Cardiac muscle cell (in vitro differentiated cells and primary cell): ENCODE measurements at regions not wholly inside any gene's neighbourhood (a gene's known extent, or its start where the extent isn't known, plus 50 kb on each side); places are given as distances from the start of the nearest gene placed in this dataset.

ENCODE experiments used
- DNase-seq, 2 donors: peaks; one replicate each; pipeline versions ENCODE4 v3.0.0 to v3.0.0-alpha.2; 2010 to 2017; ENCODE audit warnings: low read depth in 1 of 2, low spot score in 1 of 2
- H3K27ac ChIP-seq: fragments of 200-600 bp; sonication (generic); 2 replicates; pipeline ENCODE4 v1.5.1; 2016
- H3K27me3 ChIP-seq: fragments of 200-600 bp; sonication (generic); 2 replicates; pipeline ENCODE4 v1.6.0; 2016; ENCODE audit warnings: control low read depth
- H3K36me3 ChIP-seq: fragments of 200-600 bp; sonication (generic); 2 replicates; pipeline ENCODE4 v1.5.1; 2016; ENCODE audit warnings: control low read depth
- H3K4me1 ChIP-seq: fragments of 200-600 bp; sonication (generic); 2 replicates; pipeline ENCODE4 v1.8.1; 2017; ENCODE audit warnings: low read depth, mild to moderate bottlenecking, mixed run types
- H3K4me3 ChIP-seq: fragments of 200-600 bp; sonication (generic); 2 replicates; pipeline ENCODE4 v1.5.1; 2016; ENCODE audit warnings: mild to moderate bottlenecking
- H3K9me3 ChIP-seq: fragments of 200-600 bp; sonication (generic); 2 replicates; pipeline ENCODE4 v1.5.1; 2017; ENCODE audit warnings: low read depth, mild to moderate bottlenecking, control low read depth
- TF ChIP-seq, protein P1 (sequence below): IDR thresholded peaks from 2 replicates; pipeline ENCODE4 v1.5.1; 2012; ENCODE audit warnings: low read depth, mild to moderate bottlenecking, low read length

DNA sequence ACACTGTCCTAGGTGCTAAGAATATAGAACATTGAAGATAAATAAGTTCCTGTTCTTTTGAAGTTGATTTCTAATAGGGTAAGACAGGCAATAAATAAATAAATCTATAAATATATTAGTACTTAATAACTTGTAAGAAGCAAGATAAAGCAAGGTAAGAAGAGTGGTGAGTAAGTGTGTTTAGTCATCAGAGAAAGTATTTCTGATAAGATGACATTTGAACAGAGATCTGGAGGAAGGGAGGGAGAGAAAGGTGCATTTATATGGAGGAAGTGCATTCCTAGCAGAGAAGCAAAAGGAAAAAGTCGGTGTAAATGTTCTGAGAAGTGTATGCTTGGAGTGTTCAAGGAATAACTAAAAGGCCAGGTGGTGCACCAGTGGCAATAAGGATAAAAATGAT, 184.4 kb upstream of the GRIP1 start:
- TF ChIP-seq, protein P1, sequence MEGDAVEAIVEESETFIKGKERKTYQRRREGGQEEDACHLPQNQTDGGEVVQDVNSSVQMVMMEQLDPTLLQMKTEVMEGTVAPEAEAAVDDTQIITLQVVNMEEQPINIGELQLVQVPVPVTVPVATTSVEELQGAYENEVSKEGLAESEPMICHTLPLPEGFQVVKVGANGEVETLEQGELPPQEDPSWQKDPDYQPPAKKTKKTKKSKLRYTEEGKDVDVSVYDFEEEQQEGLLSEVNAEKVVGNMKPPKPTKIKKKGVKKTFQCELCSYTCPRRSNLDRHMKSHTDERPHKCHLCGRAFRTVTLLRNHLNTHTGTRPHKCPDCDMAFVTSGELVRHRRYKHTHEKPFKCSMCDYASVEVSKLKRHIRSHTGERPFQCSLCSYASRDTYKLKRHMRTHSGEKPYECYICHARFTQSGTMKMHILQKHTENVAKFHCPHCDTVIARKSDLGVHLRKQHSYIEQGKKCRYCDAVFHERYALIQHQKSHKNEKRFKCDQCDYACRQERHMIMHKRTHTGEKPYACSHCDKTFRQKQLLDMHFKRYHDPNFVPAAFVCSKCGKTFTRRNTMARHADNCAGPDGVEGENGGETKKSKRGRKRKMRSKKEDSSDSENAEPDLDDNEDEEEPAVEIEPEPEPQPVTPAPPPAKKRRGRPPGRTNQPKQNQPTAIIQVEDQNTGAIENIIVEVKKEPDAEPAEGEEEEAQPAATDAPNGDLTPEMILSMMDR, result no peak
- H3K9me3 ChIP-seq, result no peaks in the 10 kb centered on the region
- H3K27ac ChIP-seq, result no peak overlapping the region

DNA sequence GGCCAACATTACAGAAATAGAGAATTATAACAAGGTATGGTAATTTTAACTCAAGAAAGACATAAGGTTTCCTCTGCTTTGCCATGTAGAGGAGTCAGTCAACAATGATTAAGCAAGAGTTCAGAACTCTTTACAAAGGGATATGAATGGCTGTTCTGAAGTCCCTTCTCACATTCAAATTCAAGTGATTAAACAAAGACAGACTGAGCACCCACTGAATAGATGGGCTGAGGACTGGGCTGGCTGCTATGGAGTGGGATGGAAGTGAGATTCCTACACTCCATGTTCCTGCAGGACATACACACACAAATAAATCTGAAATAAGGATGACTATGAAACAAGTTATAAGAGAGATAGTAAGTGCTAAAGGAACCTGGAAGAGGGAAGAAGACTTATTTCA, 199.0 kb upstream of the GRIP1 start:
- Histone ChIP-seq H3K4me1 (peaks cover 12% of the 10 kb centered on the region), H3K4me3 (no peak overlapping the region), H3K9me3 (no peaks in the 10 kb centered on the region), H3K27me3 (no peaks in the 10 kb centered on the region), H3K27ac (no peak overlapping the region), H3K36me3 (no peaks in the 10 kb centered on the region)
- TF ChIP-seq, protein P1, result no peak
- DNase-seq, result no peak

More for the DNA sequence above, 184.4 kb upstream of the GRIP1 start:
- Histone ChIP-seq H3K36me3 (no peaks in the 10 kb centered on the region), H3K4me1 (no peaks in the 10 kb centered on the region), H3K27me3 (no peaks in the 10 kb centered on the region), H3K4me3 (no peak overlapping the region)
- DNase-seq, result no peak

DNA sequence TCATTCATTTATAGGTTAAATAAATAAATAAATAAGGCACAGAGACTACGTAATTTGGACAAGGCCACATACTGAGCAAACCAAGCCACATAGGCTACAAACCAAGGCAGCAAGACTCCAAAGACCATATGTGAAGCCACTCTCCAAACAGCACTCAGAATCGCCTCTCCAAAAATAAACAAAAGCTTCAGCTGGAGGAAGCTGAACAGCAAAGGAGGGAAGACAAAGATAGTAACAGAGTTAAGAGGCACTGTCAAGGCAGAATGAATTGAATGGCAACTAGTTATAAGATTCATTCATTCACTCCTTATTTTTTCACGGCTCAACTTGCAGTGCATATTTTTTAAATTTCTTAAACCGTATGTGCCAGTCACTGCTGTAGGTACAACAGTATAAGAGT, 200.5 kb upstream of the GRIP1 start:
- H3K4me1 ChIP-seq, result peaks cover 12% of the 10 kb centered on the region

DNA sequence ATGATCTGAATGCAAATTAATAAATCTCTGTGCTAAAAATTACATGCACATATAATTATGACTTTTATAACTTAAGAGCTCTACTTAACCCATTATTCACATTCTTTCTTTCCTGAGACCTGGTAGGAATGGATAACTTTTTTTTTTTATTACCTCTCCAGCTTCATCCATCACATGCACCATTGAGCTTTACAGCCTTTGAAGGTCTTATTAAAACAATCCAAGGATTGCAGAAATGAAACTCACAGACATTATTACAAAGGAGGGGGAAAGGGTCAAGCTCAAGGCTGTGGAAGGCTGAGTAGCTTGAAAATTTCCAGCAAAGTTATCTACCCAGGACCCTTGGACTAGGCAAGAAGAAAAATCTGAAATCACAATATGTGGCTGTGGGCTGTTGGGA, 202.5 kb upstream of the GRIP1 start:
- Histone ChIP-seq H3K36me3 (no peaks in the 10 kb centered on the region), H3K27ac (no peak overlapping the region), H3K27me3 (no peaks in the 10 kb centered on the region), H3K9me3 (no peaks in the 10 kb centered on the region), H3K4me1 (peaks cover 12% of the 10 kb centered on the region), H3K4me3 (no peak overlapping the region)
- TF ChIP-seq, protein P1, result no peak
- DNase-seq, result no peak

More for the DNA sequence above, 200.5 kb upstream of the GRIP1 start:
- no peaks in the 10 kb centered on the region for H3K9me3 ChIP-seq
- H3K4me3 ChIP-seq, result no peak overlapping the region
- DNase-seq, result peak in 1 of 2 donors; percentile 11
- H3K27ac ChIP-seq, result peak overlapping the region; percentile 67
- TF ChIP-seq, protein P1, result no peak
- H3K36me3 ChIP-seq, result no peaks in the 10 kb centered on the region
- no peaks in the 10 kb centered on the region for H3K27me3 ChIP-seq

DNA sequence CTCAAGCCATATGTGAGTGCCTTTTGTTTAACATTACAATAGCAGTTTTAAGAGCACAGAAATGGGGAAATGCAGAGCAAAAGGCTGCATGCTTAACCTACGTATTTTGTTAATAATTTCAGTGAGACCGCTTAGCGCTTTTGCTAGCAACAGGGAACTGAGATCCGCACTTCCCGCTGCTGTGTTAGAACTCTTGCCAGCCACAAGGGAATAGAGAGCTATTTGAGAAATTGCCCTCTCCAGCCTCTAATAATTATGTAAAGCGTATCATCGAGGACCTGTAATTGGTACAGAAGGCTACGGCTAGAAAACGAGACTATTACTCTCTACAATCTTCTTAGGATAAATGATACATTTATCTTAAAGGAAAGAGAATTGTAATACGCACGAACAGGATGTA, 205.2 kb upstream of the GRIP1 start:
- DNase-seq, result no peak
- Histone ChIP-seq H3K27me3 (no peaks in the 10 kb centered on the region), H3K27ac (no peak overlapping the region), H3K9me3 (no peaks in the 10 kb centered on the region), H3K4me3 (no peak overlapping the region), H3K4me1 (peaks cover 9% of the 10 kb centered on the region), H3K36me3 (no peaks in the 10 kb centered on the region)
- TF ChIP-seq, protein P1, result no peak
